Hepatocyte (in vitro differentiated cells): ENCODE measurements at regions not wholly inside any gene's neighbourhood (a gene's known extent, or its start where the extent isn't known, plus 50 kb on each side); places are given as distances from the start of the nearest gene placed in this dataset.

Experiments used
- DNase-seq: peaks from one replicate; pipeline ENCODE4 v3.0.0-alpha.2; 2016; ENCODE audit warnings: low spot score
- H2AFZ ChIP-seq: fragments of 200-600 bp; sonication (generic); 2 replicates; pipeline ENCODE4 v1.6.0; 2016; ENCODE audit warnings: antibody characterized with exemption, mild to moderate bottlenecking
- H3K27ac ChIP-seq: fragments of 200-600 bp; sonication (generic); 2 replicates; pipeline ENCODE4 v1.5.1; 2016; ENCODE audit warnings: mild to moderate bottlenecking
- H3K27me3 ChIP-seq: fragments of 200-600 bp; sonication (generic); 2 replicates; pipeline ENCODE4 v1.6.1; 2016
- H3K36me3 ChIP-seq: fragments of 200-600 bp; sonication (generic); replicated peaks from 2 replicates; pipeline ENCODE4 v1.5.1; 2016; ENCODE audit warnings: low read depth; ENCODE audit not compliant: insufficient read depth
- H3K4me1 ChIP-seq: fragments of 200-600 bp; sonication (generic); 2 replicates; pipeline ENCODE4 v1.5.1; 2016; ENCODE audit warnings: mild to moderate bottlenecking, moderate library complexity; ENCODE audit not compliant: insufficient read depth
- H3K4me2 ChIP-seq: fragments of 200-600 bp; sonication (generic); 2 replicates; pipeline ENCODE4 v1.6.0; 2016
- H3K4me3 ChIP-seq: fragments of 200-600 bp; sonication (generic); 2 replicates; pipeline ENCODE4 v1.5.1; 2016; ENCODE audit warnings: mild to moderate bottlenecking
- H3K79me2 ChIP-seq: fragments of 200-600 bp; sonication (generic); 2 replicates; pipeline ENCODE4 v1.6.0; 2017; ENCODE audit warnings: mild to moderate bottlenecking
- H3K9me2 ChIP-seq: fragments of 200-600 bp; sonication (generic); replicated peaks from 2 replicates; pipeline ENCODE4 v1.6.0; 2017; ENCODE audit warnings: mild to moderate bottlenecking; ENCODE audit not compliant: insufficient read depth
- H3K9me3 ChIP-seq: fragments of 200-600 bp; sonication (generic); 2 replicates; pipeline ENCODE4 v1.5.1; 2016; ENCODE audit warnings: low read depth, mild to moderate bottlenecking
- H4K20me1 ChIP-seq: fragments of 200-600 bp; sonication (generic); 2 replicates; pipeline ENCODE4 v1.6.0; 2016; ENCODE audit warnings: mild to moderate bottlenecking; ENCODE audit not compliant: insufficient read depth, poor library complexity, severe bottlenecking
- EZH2 ChIP-seq: fragments of 200-600 bp; sonication (generic); IDR thresholded peaks from 2 replicates; pipeline ENCODE4 v1.6.1; 2016; ENCODE audit warnings: antibody characterized with exemption, mild to moderate bottlenecking, borderline replicate concordance
- EZH2phosphoT487 ChIP-seq: fragments of 200-600 bp; sonication (generic); IDR thresholded peaks from one replicate; pipeline ENCODE4 v1.6.1; 2018; ENCODE audit warnings: antibody characterized with exemption, mild to moderate bottlenecking, low read depth, moderate library complexity; ENCODE audit not compliant: unreplicated experiment, severe bottlenecking
- WGBS: methylation state at CpG from one replicate; pipeline ENCODE4 v1.1.6; 2016; ENCODE audit warnings: low lambda C conversion rate; ENCODE audit errors: missing lambda C conversion rate; 5-methylcytosine and 5-hydroxymethylcytosine counted together
- TF ChIP-seq, protein P1 (sequence below): fragments of 200-600 bp; sonication (generic); IDR thresholded peaks from 2 replicates; pipeline ENCODE4 v1.5.1; 2016; ENCODE audit warnings: antibody characterized with exemption, mild to moderate bottlenecking; ENCODE audit not compliant: poor library complexity

DNA sequence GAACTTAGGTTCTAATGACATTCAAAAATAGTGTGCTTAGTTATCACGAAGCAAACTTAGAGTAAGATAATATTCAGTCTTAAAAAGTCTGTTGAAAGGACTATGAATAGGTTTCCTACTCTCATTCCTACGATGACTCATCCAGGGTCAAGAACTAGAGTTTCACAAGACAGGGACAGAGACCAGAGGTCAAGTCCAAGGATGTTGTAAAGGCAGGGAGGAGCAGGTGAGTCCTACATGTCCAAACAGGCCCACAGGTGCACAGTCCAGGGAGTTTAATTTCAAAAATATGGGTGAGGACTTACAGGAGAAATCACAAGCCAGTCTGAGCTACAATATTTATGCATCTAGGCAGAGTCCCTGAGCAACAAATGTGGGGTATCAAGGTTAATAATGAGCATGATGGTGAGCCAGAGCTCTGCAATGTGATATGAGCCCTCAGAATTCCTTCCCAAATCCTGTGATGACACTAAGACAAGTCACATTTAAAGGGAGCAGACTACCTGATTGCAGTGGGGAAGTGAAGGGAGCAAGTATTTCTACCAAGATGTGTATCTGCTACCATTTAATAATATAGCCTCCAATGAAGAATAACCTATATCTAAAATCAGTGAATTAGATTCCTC, 100.0 kb upstream of the NRIP1 start:
- H3K79me2 ChIP-seq = no peaks in the 10 kb centered on the region
- no peaks in the 10 kb centered on the region for H4K20me1 ChIP-seq
- TF ChIP-seq EZH2phosphoT487 (no peak), EZH2 (no peak)
- TF ChIP-seq, protein P1, sequence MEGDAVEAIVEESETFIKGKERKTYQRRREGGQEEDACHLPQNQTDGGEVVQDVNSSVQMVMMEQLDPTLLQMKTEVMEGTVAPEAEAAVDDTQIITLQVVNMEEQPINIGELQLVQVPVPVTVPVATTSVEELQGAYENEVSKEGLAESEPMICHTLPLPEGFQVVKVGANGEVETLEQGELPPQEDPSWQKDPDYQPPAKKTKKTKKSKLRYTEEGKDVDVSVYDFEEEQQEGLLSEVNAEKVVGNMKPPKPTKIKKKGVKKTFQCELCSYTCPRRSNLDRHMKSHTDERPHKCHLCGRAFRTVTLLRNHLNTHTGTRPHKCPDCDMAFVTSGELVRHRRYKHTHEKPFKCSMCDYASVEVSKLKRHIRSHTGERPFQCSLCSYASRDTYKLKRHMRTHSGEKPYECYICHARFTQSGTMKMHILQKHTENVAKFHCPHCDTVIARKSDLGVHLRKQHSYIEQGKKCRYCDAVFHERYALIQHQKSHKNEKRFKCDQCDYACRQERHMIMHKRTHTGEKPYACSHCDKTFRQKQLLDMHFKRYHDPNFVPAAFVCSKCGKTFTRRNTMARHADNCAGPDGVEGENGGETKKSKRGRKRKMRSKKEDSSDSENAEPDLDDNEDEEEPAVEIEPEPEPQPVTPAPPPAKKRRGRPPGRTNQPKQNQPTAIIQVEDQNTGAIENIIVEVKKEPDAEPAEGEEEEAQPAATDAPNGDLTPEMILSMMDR = no peak
- H3K36me3 ChIP-seq = no peaks in the 10 kb centered on the region
- no peak overlapping the region for H3K4me3 ChIP-seq
- H3K9me3 ChIP-seq = no peaks in the 10 kb centered on the region
- peak overlapping the region; percentile 79 for H3K27ac ChIP-seq
- no peak overlapping the region for H2AFZ ChIP-seq
- peak; percentile 59 for DNase-seq
- WGBS = 49% methylated on average over 2 of the region's 2 CpGs
- no peak overlapping the region for H3K4me2 ChIP-seq
- H3K4me1 ChIP-seq = peaks cover 20% of the 10 kb centered on the region
- no peaks in the 10 kb centered on the region for H3K9me2 ChIP-seq
- H3K27me3 ChIP-seq = no peaks in the 10 kb centered on the region

DNA sequence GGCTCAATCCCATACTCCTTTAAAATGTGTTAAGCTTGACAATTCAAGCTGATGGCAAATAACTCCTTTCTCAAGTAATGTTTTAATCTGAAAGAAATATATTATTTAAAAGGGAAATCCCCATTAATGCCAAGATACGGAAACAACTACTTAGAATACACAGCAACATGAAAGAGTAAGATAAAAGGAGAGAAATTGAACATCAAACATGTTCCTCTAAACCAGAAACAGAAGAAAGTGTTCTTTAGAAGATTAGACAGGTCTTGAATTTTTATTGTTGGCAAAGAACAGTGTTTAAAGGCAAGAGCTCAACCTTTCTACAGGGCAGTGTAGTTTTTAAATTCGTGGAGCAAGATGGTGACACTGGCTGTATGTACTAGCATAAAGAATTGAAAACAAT, 105.8 kb upstream of the NRIP1 start:
- Histone ChIP-seq H3K9me2 (no peaks in the 10 kb centered on the region), H3K4me2 (no peak overlapping the region), H3K27ac (no peak overlapping the region), H4K20me1 (no peaks in the 10 kb centered on the region), H3K9me3 (no peaks in the 10 kb centered on the region), H3K4me3 (no peak overlapping the region), H3K27me3 (no peaks in the 10 kb centered on the region), H2AFZ (no peak overlapping the region), H3K79me2 (no peaks in the 10 kb centered on the region), H3K36me3 (no peaks in the 10 kb centered on the region), H3K4me1 (no peaks in the 10 kb centered on the region)
- DNase-seq = no peak
- 80% methylated on average over 2 of the region's 2 CpGs for WGBS
- TF ChIP-seq EZH2 = no peak
- TF ChIP-seq, protein P1 = no peak
- no peak for TF ChIP-seq EZH2phosphoT487

DNA sequence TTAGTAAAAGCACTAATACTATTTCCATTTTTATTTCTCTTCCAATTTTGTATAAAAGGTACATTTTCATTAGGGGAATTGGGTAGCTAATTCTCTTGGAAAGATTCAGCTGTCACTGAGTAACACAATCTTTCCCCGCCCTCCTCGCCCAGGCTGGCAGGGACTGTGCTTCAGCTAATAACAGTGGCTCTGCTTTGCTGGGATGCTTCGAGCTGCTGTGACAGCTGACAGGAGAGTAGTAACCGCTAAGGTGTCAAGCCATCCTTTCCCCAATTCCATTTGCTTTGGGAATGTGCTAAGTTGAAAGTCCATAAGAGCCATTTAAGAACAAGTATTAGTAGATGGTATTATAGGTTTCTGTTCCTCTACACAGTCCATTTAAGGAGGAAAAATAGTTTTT, 106.7 kb upstream of the NRIP1 start:
- no peaks in the 10 kb centered on the region for H3K4me1 ChIP-seq
- no peaks in the 10 kb centered on the region for H3K27me3 ChIP-seq
- H3K4me2 ChIP-seq = no peak overlapping the region
- no peak overlapping the region for H3K27ac ChIP-seq
- no peak overlapping the region for H2AFZ ChIP-seq
- H3K79me2 ChIP-seq = no peaks in the 10 kb centered on the region
- no peaks in the 10 kb centered on the region for H3K9me2 ChIP-seq
- DNase-seq = no peak
- no peak overlapping the region for H3K4me3 ChIP-seq
- WGBS = 78% methylated on average over 4 of the region's 4 CpGs
- H3K36me3 ChIP-seq = no peaks in the 10 kb centered on the region
- TF ChIP-seq EZH2 (no peak), EZH2phosphoT487 (no peak)
- TF ChIP-seq, protein P1 = no peak
- H4K20me1 ChIP-seq = no peaks in the 10 kb centered on the region
- H3K9me3 ChIP-seq = no peaks in the 10 kb centered on the region

DNA sequence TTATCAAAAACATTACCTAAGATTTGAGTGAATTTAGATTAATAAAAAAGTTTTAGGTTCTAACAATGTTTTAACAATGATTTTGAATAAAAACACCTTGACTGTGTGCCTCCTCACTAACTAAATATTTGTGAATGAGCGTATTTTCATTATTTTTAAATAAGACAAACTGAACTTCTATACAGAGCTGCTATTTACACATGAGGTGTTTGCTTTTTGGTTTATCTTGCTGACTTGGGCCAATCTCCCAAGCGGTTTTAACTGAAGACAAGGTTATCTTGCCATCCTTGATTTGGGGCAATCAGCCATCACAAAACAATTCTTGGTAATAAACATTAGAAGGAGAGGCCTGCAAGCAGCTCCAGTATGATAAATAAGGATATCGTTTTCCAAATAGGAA, 108.2 kb upstream of the NRIP1 start:
- Histone ChIP-seq H2AFZ (no peak overlapping the region), H4K20me1 (no peaks in the 10 kb centered on the region), H3K4me3 (no peak overlapping the region), H3K27me3 (no peaks in the 10 kb centered on the region), H3K4me1 (no peaks in the 10 kb centered on the region), H3K9me2 (no peaks in the 10 kb centered on the region), H3K27ac (no peak overlapping the region), H3K36me3 (no peaks in the 10 kb centered on the region), H3K9me3 (no peaks in the 10 kb centered on the region), H3K4me2 (no peak overlapping the region), H3K79me2 (no peaks in the 10 kb centered on the region)
- WGBS = 31% methylated on average over 3 of the region's 3 CpGs
- no peak for DNase-seq
- TF ChIP-seq, protein P1 = no peak
- TF ChIP-seq EZH2 = no peak
- no peak for TF ChIP-seq EZH2phosphoT487
